Activated T-helper 9 cell treated with anti-CD3 and anti-CD28 coated beads, Interleukin-2, amount 50 U/mL, for 16 hours (primary cell): ENCODE measurements at regions not wholly inside any gene's neighbourhood (a gene's known extent, or its start where the extent isn't known, plus 50 kb on each side); places are given as distances from the start of the nearest gene placed in this dataset.

Source experiments
- DNase-seq: peaks from one replicate; pipeline ENCODE4 v3.0.0-alpha.2; 2020; ENCODE audit warnings: low read depth

- no peak for DNase-seq
These were observed 296.1 kb upstream of the RASGRP1 start for GRCh38 chr15:38860674-38861073.

- DNase-seq = no peak
These were observed 296.5 kb upstream of the RASGRP1 start for GRCh38 chr15:38861108-38861507.

GRCh38 chr15:38862099-38862498, 297.5 kb upstream of the RASGRP1 start:
- no peak for DNase-seq

GRCh38 chr15:38863381-38863780, 298.8 kb upstream of the RASGRP1 start:
- no peak for DNase-seq

GRCh38 chr15:38864122-38864521, 299.5 kb upstream of the RASGRP1 start:
- DNase-seq = no peak

GRCh38 chr15:38864827-38865581, 300.4 kb upstream of the RASGRP1 start:
- no peak for DNase-seq

- DNase-seq = no peak
These were observed 302.9 kb upstream of the RASGRP1 start for GRCh38 chr15:38867556-38867955.

GRCh38 chr15:38868326-38869114, 303.9 kb upstream of the RASGRP1 start:
- no peak for DNase-seq

- no peak for DNase-seq
These were observed 307.0 kb upstream of the RASGRP1 start for GRCh38 chr15:38871638-38872037.

GRCh38 chr15:38872732-38873131, 308.1 kb upstream of the RASGRP1 start:
- no peak for DNase-seq

- no peak for DNase-seq
These were observed 308.5 kb upstream of the RASGRP1 start for GRCh38 chr15:38873158-38873557.

- no peak for DNase-seq
These were observed 309.9 kb upstream of the RASGRP1 start for GRCh38 chr15:38874464-38874863.

GRCh38 chr15:38876211-38876610, 311.6 kb upstream of the RASGRP1 start:
- DNase-seq = no peak

- DNase-seq = no peak
These were observed 312.0 kb upstream of the RASGRP1 start for GRCh38 chr15:38876621-38877020.

GRCh38 chr15:38877471-38877870, 312.9 kb upstream of the RASGRP1 start:
- no peak for DNase-seq

- no peak for DNase-seq
These were observed 313.4 kb upstream of the RASGRP1 start for GRCh38 chr15:38878026-38878425.

- DNase-seq = no peak
These were observed 314.3 kb upstream of the RASGRP1 start for GRCh38 chr15:38878926-38879325.

- DNase-seq = no peak
These were observed 315.4 kb upstream of the RASGRP1 start for GRCh38 chr15:38879909-38880471.

- DNase-seq = no peak
These were observed 317.6 kb upstream of the RASGRP1 start for GRCh38 chr15:38882221-38882620.

- DNase-seq = no peak
These were observed 319.4 kb upstream of the RASGRP1 start for GRCh38 chr15:38883987-38884386.

GRCh38 chr15:38885001-38885400, 320.4 kb upstream of the RASGRP1 start:
- no peak for DNase-seq

- no peak for DNase-seq
These were observed 320.9 kb upstream of the RASGRP1 start for GRCh38 chr15:38885471-38885952.
